HG03354 (cell line): ENCODE measurements at regions not wholly inside any gene's neighbourhood (a gene's known extent, or its start where the extent isn't known, plus 50 kb on each side); places are given as distances from the start of the nearest gene placed in this dataset.
"Not testable (repeated sequence)": the region's sequence is repeated elsewhere in the genome, so short reads cannot be mapped to it uniquely, and the experiment has no call there.

ENCODE experiments used
- ATAC-seq: cut with Tn5 transposase; IDR thresholded peaks from one replicate; pipeline ENCODE4 v1.9.1; 2021; ENCODE audit warnings: mild to moderate bottlenecking; ENCODE audit not compliant: unreplicated experiment, poor library complexity, severe bottlenecking

DNA sequence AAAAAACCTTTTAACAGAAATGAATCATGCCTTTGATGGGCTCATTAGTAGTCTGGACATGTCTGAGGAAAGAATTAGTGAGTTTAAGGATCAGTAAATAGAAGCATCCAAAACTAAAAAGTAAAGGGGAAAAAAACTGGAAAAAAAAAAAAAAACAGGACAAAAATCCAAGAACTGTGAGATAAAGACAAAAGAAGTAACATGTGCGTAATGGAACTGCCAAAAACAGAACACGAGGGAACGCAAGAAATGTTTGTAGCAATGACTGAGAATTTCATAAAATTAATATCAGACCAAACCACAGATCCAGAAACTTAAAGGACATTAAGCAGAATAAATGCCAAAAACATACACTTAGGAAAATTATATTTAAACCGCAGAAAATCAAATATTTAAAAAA lies 77.4 kb downstream of the MS4A13 start:
- ATAC-seq = no peak

DNA sequence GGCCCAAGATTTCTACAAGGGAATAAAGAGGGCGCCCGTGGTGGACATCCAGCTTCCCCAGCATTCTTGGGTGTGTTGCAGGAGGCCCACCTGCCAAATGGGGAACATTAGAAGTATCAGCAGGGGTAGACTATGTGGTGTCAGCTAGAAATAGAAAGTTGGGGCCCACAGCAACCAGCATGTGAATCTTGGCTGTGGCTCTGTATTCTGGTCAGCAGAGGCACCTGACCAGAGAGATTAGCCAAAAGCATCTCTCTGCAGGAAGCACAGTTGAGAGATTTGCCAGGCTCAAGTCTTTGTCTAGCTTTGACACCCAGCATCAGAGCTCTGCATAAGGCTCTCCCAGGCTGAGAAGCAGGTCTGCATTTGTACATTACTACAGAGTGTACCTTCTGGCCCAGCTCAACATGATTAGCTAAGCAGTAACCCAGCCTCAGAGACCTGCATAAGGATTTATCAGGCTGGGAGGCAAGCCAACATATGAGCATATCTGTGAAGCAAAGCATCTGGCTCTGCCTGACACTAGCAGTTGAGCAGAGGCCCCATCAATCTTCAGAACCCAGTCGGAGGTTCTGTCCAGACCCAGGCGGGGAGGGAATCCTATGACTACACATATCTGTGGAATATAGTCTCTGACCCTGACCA lies 79.9 kb downstream of the MS4A13 start:
- no peak for ATAC-seq

DNA sequence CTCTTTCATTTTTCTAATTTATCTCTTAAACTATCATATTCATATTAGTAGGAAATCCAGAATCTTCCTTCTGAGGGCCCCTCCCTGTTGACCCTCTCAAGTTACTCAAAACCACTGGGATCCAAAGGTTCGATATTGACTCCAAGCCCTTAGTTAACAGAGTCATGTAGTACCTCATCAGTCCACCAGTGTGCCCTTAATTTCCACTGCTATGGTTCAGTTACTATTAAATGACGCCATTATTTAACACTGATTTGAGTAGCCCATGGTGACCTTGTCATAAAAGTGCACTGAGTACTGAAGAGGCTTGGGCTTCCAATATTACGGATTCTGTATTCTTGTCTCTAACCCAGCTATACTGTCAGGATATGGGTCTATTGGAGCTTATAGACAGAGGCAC lies 91.9 kb upstream of the MS4A8 start:
- ATAC-seq = no peak

DNA sequence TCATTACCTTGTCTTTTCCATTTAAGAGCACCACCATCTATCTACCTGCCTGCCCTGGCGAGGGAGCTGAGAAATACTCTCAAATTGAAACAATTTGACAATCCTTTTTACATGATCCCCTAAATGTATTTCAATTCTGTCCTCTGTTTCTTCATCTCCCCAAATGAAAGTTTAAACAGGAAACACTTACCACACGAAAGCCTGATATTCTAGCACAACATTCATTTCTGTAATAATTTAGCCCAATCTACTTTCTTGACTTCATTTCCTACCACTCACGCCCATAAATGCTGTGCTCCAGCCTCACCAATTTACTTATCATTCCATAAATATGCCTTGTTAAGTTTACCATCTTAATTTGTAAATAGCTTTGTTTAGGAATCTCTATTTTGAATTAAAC lies 89.8 kb upstream of the MS4A8 start:
- no peak for ATAC-seq

DNA sequence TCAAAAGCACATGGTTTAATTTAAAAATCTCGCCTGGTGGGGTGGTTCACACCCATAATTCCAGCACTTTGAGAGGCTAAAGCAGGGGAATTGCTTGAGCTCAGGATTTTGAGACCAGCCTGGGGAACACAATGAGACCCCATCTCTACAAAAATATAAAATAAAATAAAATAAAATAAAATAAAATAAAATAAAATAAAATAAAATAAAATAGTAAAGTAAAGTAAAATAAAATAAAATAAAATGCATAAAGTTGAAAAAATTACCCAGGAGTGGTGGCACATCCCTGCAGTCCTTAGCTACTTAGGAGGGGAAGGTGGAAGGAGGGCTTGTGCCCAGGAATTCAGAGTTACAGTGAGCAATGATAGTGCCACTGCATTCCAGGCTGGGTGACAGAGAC lies 88.7 kb upstream of the MS4A8 start:
- no peak for ATAC-seq

DNA sequence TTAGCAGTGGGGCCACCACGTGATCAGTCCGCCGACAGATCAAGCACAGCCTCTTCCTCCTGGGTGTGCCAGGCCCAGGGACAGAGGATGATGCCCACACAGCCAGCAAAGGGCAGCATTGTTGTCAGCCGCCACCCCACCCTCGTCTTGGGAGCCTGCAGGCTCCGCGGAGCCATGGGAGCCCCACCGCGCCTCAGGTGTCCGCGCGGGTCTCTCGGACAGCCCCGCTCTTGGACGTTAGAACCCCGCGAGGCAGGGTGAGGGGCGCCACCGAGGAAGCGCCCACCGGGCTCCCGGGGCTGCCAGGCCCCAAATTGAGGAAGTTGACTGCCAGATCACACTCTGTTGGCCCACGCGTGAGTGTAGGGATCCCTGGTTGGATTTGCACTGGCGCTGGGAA lies 83.9 kb upstream of the MS4A8 start:
- ATAC-seq = no peak

DNA sequence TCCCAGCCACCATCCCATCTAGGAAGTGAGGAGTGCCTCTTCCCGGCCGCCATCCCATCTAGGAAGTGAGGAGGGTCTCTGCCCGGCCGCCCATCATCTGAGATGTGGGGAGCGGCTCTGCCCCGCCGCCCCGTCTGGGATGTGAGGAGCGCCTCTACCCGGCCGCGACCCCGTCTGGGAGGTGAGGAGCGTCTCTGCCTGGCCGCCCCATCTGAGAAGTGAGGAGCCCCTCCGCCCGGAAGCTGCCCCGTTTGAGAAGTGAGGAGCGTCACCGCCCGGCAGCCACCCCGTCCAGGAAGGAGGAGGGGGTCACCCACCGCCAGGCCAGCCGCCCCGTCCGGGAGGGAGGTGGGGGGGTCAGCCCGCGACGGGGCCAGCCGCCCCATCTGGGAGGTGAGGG lies 77.5 kb upstream of the MS4A8 start:
- ATAC-seq = not testable (repeated sequence)

DNA sequence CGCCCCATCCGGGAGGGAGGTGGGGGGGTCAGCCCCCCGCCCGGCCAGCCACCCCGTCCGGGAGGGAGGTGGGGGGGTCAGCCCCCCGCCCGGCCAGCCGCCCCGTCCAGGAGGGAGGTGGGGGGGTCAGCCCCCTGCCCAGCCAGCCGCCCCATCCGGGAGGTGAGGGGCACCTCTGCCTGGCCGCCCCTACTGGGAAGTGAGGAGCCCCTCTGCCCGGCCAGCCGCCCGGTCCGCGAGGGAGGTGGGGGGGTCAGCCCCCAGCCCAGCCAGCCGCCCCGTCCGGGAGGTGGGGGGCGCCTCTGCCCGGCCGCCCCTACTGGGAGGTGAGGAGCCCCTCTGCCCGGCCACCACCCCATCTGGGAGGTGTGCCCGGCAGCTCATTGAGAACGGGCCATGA lies 76.6 kb upstream of the MS4A8 start:
- ATAC-seq = not testable (repeated sequence)

DNA sequence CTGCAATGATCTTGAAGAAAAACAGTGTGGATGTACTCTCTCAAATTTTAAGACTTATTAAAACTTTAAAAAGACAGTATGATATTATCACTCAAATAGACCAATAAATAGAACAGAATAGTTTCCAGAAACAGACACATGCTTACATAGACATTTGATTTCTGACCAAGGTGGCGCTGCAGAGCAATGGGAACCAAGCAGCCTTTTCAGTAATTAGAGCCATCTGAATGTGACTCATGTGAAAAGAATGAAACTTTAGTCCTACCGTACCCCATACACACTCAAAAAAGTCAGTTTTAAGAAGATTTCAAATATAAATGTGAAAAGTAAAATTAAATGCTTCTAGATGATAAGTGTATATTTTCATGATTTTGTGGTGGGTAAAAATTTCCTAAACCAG lies 74.2 kb upstream of the MS4A8 start:
- no peak for ATAC-seq

DNA sequence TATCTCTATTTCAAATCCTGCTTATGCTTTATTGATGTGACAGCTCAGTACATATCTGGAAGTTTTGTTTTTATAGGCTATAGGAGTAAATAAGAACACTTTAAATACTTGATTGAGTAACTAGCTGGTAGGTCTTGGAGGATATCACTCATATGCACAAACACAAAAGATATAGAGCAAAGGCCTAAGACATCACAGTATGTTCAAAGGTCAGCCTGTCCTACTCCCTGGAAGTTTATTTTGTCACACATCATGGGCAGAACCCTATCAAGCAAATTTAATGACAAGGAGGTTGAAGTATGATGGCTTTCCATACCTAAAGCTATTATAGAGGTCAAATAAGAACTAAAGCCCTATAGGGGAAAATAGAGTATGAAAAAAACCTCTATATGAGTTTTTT lies 70.0 kb upstream of the MS4A8 start:
- no peak for ATAC-seq

DNA sequence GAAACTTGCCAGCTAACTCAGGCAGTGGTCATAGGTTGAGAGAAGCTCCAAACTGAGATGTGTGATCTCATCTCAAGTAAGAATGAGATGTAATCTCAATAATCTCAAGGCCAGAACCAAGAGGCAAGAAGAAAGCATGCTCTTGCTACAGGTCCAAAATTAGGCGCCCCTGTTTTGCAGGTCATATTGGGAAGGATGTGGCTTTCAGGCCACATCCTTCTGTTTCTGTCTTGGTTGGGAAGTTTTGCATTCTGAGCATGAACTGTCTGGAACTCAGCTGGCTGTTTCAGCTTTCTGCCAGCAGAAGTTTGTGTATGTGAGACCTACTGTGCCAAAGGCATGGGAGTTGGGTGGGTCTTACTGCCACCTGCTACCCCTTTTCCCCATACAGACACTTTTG lies 67.5 kb upstream of the MS4A8 start:
- ATAC-seq = no peak

DNA sequence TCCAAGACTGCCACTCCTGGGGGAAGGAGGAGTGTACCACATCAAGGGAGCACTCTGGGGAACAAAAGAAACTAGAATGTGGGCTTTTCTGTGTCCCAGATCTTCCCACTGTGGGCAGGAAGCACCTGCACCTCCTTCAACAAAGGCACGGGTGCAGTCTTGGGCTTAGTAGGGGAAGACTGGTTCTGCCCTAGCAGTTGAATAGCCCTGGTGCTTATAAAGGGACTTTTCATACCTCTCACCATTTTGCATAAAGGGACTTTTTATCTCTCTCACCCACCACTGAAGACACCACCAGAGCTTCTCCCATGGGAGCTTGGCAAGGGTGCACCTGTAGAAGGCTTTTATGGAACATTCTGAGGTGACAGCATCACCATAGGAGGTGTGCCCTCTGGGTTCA lies 65.8 kb upstream of the MS4A8 start:
- peak; percentile 65 for ATAC-seq

DNA sequence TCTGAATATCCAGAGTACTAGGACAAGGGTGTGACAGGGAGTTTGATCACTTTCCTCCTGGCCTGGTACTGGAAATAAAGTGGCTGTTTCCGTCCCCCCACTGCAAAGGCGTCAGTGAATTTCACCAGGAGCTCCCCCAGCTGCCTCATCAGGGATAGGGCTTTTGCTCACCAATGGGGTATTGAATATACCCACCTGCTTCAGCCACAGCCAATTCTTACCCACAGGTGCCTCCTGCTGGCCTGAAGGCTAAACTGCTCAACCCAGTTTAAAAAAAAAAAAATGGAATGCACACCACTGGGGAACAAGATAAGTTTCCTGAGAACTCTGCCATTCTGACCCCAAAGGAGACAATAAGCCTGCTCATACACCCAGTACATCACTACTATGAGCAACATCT lies 65.3 kb upstream of the MS4A8 start:
- peak; percentile 56 for ATAC-seq

DNA sequence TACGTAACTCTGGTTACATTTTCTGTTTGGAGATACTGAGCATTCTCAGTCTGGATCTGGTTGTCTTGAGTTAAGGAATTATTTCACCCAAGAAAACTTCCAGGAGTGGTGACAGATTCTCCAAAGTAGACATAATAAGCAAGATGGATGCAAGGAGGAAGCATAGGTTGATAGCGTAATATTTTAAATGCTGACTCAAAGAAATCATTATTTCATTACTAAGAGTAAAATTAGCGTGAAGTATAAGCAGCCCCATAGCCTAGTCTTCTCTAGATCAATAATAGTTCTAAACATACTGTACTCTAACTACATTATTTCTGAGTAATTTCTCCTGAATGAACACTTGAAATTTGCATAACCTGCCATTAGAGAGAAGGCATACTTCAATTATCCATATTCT lies 57.5 kb upstream of the MS4A8 start:
- ATAC-seq = no peak

DNA sequence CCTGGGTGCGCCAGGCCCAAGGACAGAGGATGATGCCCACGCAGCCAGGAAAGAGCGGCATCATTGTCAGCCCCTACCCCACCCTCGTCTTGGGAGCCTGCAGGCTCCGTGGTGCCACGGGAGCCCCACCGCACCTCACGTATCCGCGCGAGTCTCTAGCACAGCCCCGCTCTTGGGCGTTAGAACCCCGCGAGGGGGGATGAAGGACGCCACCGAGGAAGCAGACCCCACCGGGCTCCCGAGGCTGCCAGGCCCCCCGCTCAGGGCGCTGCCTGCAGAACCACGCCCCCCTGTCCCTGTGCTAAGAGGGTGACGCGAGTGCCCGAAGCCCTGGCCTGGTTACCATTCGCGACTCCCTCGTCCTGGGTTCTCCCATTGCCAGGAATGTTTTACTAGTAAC lies 52.3 kb upstream of the MS4A8 start:
- no peak for ATAC-seq
